ENCODE measurements at regions not wholly inside any gene's neighbourhood (a gene's known extent, or its start where the extent isn't known, plus 50 kb on each side); places are given as distances from the start of the nearest gene placed in this dataset.

- no peak for DNase-seq (ENCODE audit: low spot score)
Observed at GRCh38 chr7:36802459-36803135, 78.3 kb upstream of the AOAH start.

- no peak for DNase-seq (ENCODE audit: low spot score)
Observed at GRCh38 chr7:36796850-36797536, 72.7 kb upstream of the AOAH start.

- DNase-seq (ENCODE audit: low spot score): no peak
Observed at GRCh38 chr7:36795451-36796021, 71.2 kb upstream of the AOAH start.

GRCh38 chr7:36794689-36795088, 70.4 kb upstream of the AOAH start:
- no peak for DNase-seq (ENCODE audit: low spot score)

- DNase-seq (ENCODE audit: low spot score): no peak
Observed at GRCh38 chr7:36792421-36792820, 68.1 kb upstream of the AOAH start.

- no peak for DNase-seq (ENCODE audit: low spot score)
Observed at GRCh38 chr7:36790311-36790787, 66.1 kb upstream of the AOAH start.

- no peak for DNase-seq (ENCODE audit: low spot score)
Observed at GRCh38 chr7:36788825-36789470, 64.7 kb upstream of the AOAH start.

GRCh38 chr7:36787933-36788378, 63.7 kb upstream of the AOAH start:
- peak; percentile 60 for DNase-seq (ENCODE audit: low spot score)

- DNase-seq (ENCODE audit: low spot score): peak; percentile 77
Observed at GRCh38 chr7:36784991-36785940, 61.0 kb upstream of the AOAH start.

GRCh38 chr7:36781011-36781738, 56.9 kb upstream of the AOAH start:
- DNase-seq (ENCODE audit: low spot score): peak; percentile 40

GRCh38 chr7:36777855-36778254, 53.6 kb upstream of the AOAH start:
- no peak for DNase-seq (ENCODE audit: low spot score)

- DNase-seq (ENCODE audit: low spot score): peak; percentile 52
Observed at GRCh38 chr7:36777062-36777461, 52.8 kb upstream of the AOAH start.

- no peak for DNase-seq (ENCODE audit: low spot score)
Observed at GRCh38 chr7:36775676-36776075, 51.4 kb upstream of the AOAH start.

GRCh38 chr7:36775061-36775620, 50.8 kb upstream of the AOAH start:
- no peak for DNase-seq (ENCODE audit: low spot score)
